IMR-90 (cell line): ENCODE measurements at regions not wholly inside any gene's neighbourhood (a gene's known extent, or its start where the extent isn't known, plus 50 kb on each side); places are given as distances from the start of the nearest gene placed in this dataset.

ENCODE experiments used
- ATAC-seq: fragments of 200-7000 bp; cut with Tn5 transposase; 2 replicates; pipeline ENCODE4 v1.9.1; 2020; ENCODE audit warnings: low read depth, mild to moderate bottlenecking, moderate library complexity
- BruUV-seq: library from RNA; stranded (reverse); fragments of 400-500 nt; replicated peaks from 2 replicates; lab custom pipeline; 2021; lab: Mats Ljungman, UMichigan
- CTCF ChIA-PET: fragments of 300-600 bp; formaldehyde crosslinking; extraction: SDS; loops from one replicate; lab custom pipeline; 2021; ENCODE audit warnings: antibody characterized with exemption; lab: Yijun Ruan, JAX
- POLR2A ChIA-PET: fragments of 300-600 bp; sonication (Branson Sonifier 250); formaldehyde crosslinking; loops from one replicate; lab custom pipeline; 2022; ENCODE audit warnings: antibody characterized with exemption; ENCODE audit not compliant: unreplicated experiment; lab: Charles Lee
- DNase-seq: peaks from one replicate; pipeline ENCODE4 v3.0.0; 2013
- H2AFZ ChIP-seq: replicated peaks from 2 replicates; pipeline ENCODE3; 2013; ENCODE audit warnings: low read length, mild to moderate bottlenecking; ENCODE audit not compliant: poor library complexity
- H2AK5ac ChIP-seq: 2 replicates; pipeline ENCODE4 v1.6.1; 2013; ENCODE audit warnings: low read depth, low read length, inconsistent platforms
- H2AK9ac ChIP-seq: replicated peaks from 2 replicates; pipeline ENCODE3; 2013; ENCODE audit warnings: mild to moderate bottlenecking, low read depth, low read length, moderate library complexity; ENCODE audit not compliant: poor library complexity
- H2BK120ac ChIP-seq: 2 replicates; pipeline ENCODE4 v1.6.1; 2013; ENCODE audit warnings: low read depth, low read length, inconsistent platforms
- H2BK15ac ChIP-seq: 3 replicates; pipeline ENCODE4 v1.6.1; 2013; ENCODE audit warnings: low read depth, low read length, inconsistent platforms
- H2BK20ac ChIP-seq: 2 replicates; pipeline ENCODE4 v1.6.1; 2013; ENCODE audit warnings: low read depth, mild to moderate bottlenecking, inconsistent platforms, low read length, moderate library complexity
- H2BK5ac ChIP-seq: 2 replicates; pipeline ENCODE4 v1.6.1; 2013; ENCODE audit warnings: mild to moderate bottlenecking, low read depth, low read length, inconsistent platforms; ENCODE audit not compliant: poor library complexity, severe bottlenecking
- H3K14ac ChIP-seq: replicated peaks from 2 replicates; pipeline ENCODE4 v1.6.1; 2013; ENCODE audit warnings: low read depth, low read length, inconsistent platforms
- H3K18ac ChIP-seq: 2 replicates; pipeline ENCODE4 v1.6.1; 2013; ENCODE audit warnings: low read depth, low read length, control low read depth
- H3K23ac ChIP-seq: 2 replicates; pipeline ENCODE4 v1.6.1; 2013; ENCODE audit warnings: low read depth, low read length, inconsistent platforms
- H3K27ac ChIP-seq: 2 replicates; pipeline ENCODE4 v1.5.1; 2013; ENCODE audit warnings: mild to moderate bottlenecking, control low read depth, low read length; ENCODE audit not compliant: insufficient read depth
- H3K27me3 ChIP-seq: 2 replicates; pipeline ENCODE4 v1.6.1; 2013; ENCODE audit warnings: low read length; ENCODE audit not compliant: control insufficient read depth, insufficient read depth
- H3K36me3 ChIP-seq: 2 replicates; pipeline ENCODE4 v1.6.1; 2013; ENCODE audit warnings: low read length, mixed read lengths; ENCODE audit not compliant: control insufficient read depth, insufficient read depth
- H3K4ac ChIP-seq: 2 replicates; pipeline ENCODE4 v1.6.1; 2013; ENCODE audit warnings: low read depth, low read length, inconsistent platforms
- H3K4me1 ChIP-seq: 2 replicates; pipeline ENCODE4 v1.6.1; 2013; ENCODE audit warnings: low read length, mixed read lengths; ENCODE audit not compliant: control insufficient read depth, insufficient read depth
- H3K4me2 ChIP-seq: 2 replicates; pipeline ENCODE4 v1.6.1; 2013; ENCODE audit warnings: low read depth, mild to moderate bottlenecking, control low read depth, low read length, moderate library complexity
- H3K4me3 ChIP-seq: 2 replicates; pipeline ENCODE4 v1.5.1; 2013; ENCODE audit warnings: low read depth, mild to moderate bottlenecking, control low read depth, low read length, moderate library complexity; ENCODE audit not compliant: insufficient read depth
- H3K56ac ChIP-seq: 2 replicates; pipeline ENCODE4 v1.6.1; 2013; ENCODE audit warnings: low read length, inconsistent platforms; ENCODE audit not compliant: insufficient read depth; ENCODE audit errors: extremely low read depth
- H3K79me1 ChIP-seq, 2 experiments: 2 replicates each; pipeline ENCODE4 v1.6.1; 2013; ENCODE audit warnings: low read length in 2 of 2, inconsistent platforms in 1 of 2, low read depth in 1 of 2
- H3K9ac ChIP-seq: 2 replicates; pipeline ENCODE4 v1.6.1; 2013; ENCODE audit warnings: low read depth, low read length, control low read depth
- H3K9me1 ChIP-seq: 2 replicates; pipeline ENCODE4 v1.6.1; 2013; ENCODE audit warnings: low read length, inconsistent platforms; ENCODE audit not compliant: insufficient read depth
- H3K9me3 ChIP-seq: 2 replicates; pipeline ENCODE4 v1.6.1; 2013; ENCODE audit warnings: low read length; ENCODE audit not compliant: control insufficient read depth, insufficient read depth
- H4K20me1 ChIP-seq: 2 replicates; pipeline ENCODE4 v1.6.1; 2013; ENCODE audit warnings: low read length, inconsistent platforms; ENCODE audit not compliant: insufficient read depth
- H4K5ac ChIP-seq: 2 replicates; pipeline ENCODE4 v1.6.1; 2013; ENCODE audit warnings: mild to moderate bottlenecking, low read depth, low read length, control low read depth
- H4K8ac ChIP-seq, 2 experiments: 2 replicates each; pipeline ENCODE4 v1.6.1; 2013; ENCODE audit warnings: low read depth in 2 of 2, low read length in 2 of 2, control low read depth in 1 of 2, inconsistent platforms in 1 of 2
- H4K91ac ChIP-seq: 2 replicates; pipeline ENCODE4 v1.6.1; 2013; ENCODE audit warnings: low read depth, low read length, inconsistent platforms; ENCODE audit not compliant: insufficient read depth
- BHLHE40 ChIP-seq: fragments of 150-350 bp; IDR thresholded peaks from 2 replicates; pipeline ENCODE4 v1.6.1; 2016; ENCODE audit warnings: mild to moderate bottlenecking, low read depth, low read length
- MAZ ChIP-seq: IDR thresholded peaks from 2 replicates; pipeline ENCODE4 v1.6.1; 2012; ENCODE audit warnings: low read depth, mild to moderate bottlenecking, low read length, improper control_type of control experiment, moderate library complexity, borderline replicate concordance
- RAD21 ChIP-seq: IDR thresholded peaks from 2 replicates; pipeline ENCODE4 v1.6.1; 2012; ENCODE audit warnings: low read length, improper control_type of control experiment
- USF2 ChIP-seq: fragments of 150-350 bp; IDR thresholded peaks from 2 replicates; pipeline ENCODE4 v1.6.1; 2017; ENCODE audit warnings: mild to moderate bottlenecking, antibody characterized with exemption, low read length, low read depth
- WGBS, 2 experiments: methylation state at CpG; one replicate each; pipeline versions ENCODE4 v1.1.5 to v1.1.7; 2013; ENCODE audit warnings: missing lambda C conversion rate in 2 of 2; ENCODE audit not compliant: insufficient read length in 1 of 2; ENCODE audit errors: extremely low coverage in 2 of 2; 5-methylcytosine and 5-hydroxymethylcytosine counted together
- dilution Hi-C: fragments of 300-500 bp; cut with HindIII; formaldehyde crosslinking; loops from one replicate; pipeline ENCODE4 v1.14.3; 2018; ENCODE audit warnings: low sequenced_read_pairs; ENCODE audit not compliant: unreplicated experiment
- in situ Hi-C: fragments of 300-500 bp; cut with MboI; formaldehyde crosslinking; loops from 3 replicates; pipeline ENCODE4 v1.14.3; 2019; ENCODE audit warnings: low sequenced_read_pairs, inconsistent platforms, mixed read lengths
- intact Hi-C: fragments of 100-400 bp; cut with micrococcal nuclease; formaldehyde crosslinking; loops from 2 replicates; pipeline ENCODE4 v1.10.0; 2022
- TF ChIP-seq, protein P1 (sequence below): fragments of 150-350 bp; IDR thresholded peaks from 2 replicates; pipeline ENCODE4 v1.6.1; 2016; ENCODE audit warnings: low read depth, mild to moderate bottlenecking, low read length, moderate library complexity, borderline replicate concordance

- Histone ChIP-seq H2BK15ac (no peak overlapping the region), H2AFZ (no peak overlapping the region), H3K9me1 (peaks cover 4% of the 10 kb centered on the region), H3K4me2 (no peak overlapping the region), H3K4ac (no peak overlapping the region), H4K5ac (no peak overlapping the region), H3K79me1 (no peaks in the 10 kb centered on the region), H3K27ac (no peak overlapping the region), H3K9ac (no peak overlapping the region), H2BK120ac (no peak overlapping the region), H3K14ac (no peak overlapping the region), H4K20me1 (no peaks in the 10 kb centered on the region), H3K9me3 (no peaks in the 10 kb centered on the region), H4K91ac (no peak overlapping the region), H3K36me3 (no peaks in the 10 kb centered on the region), H3K56ac (no peak overlapping the region), H2BK20ac (no peak overlapping the region), H2AK9ac (no peak overlapping the region), H4K8ac (no peak overlapping the region), H3K18ac (no peak overlapping the region), H3K27me3 (peaks cover 8% of the 10 kb centered on the region), H2AK5ac (no peak overlapping the region), H3K4me3 (no peak overlapping the region), H2BK5ac (no peak overlapping the region), H3K4me1 (peaks cover 8% of the 10 kb centered on the region), H3K23ac (no peak overlapping the region)
- ChIA-PET POLR2A (no interaction called here), CTCF (interaction anchor here (0.5 kb wide), 1 partner anchor 13 kb away, joined by 4 read pairs; no protein-coding TSS in a partner anchor)
- ATAC-seq (no peak), DNase-seq (no peak)
- in situ Hi-C loops: no loop called here
- dilution Hi-C loops: no loop called here
- intact Hi-C loops: no loop called here
- 67% methylated on average over 1 of the region's 4 CpGs; no CpG with 5 or more reads in 1 of the 2 experiments for WGBS, 2 experiments
- TF ChIP-seq, protein P1, sequence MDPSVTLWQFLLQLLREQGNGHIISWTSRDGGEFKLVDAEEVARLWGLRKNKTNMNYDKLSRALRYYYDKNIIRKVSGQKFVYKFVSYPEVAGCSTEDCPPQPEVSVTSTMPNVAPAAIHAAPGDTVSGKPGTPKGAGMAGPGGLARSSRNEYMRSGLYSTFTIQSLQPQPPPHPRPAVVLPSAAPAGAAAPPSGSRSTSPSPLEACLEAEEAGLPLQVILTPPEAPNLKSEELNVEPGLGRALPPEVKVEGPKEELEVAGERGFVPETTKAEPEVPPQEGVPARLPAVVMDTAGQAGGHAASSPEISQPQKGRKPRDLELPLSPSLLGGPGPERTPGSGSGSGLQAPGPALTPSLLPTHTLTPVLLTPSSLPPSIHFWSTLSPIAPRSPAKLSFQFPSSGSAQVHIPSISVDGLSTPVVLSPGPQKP: no peak
- TF ChIP-seq RAD21: no peak
- no peak for TF ChIP-seq MAZ
- no peak for TF ChIP-seq BHLHE40
- no peak for TF ChIP-seq USF2
- BruUV-seq: no TSS peak
Observed at GRCh38 chr9:87795178-87795577, 69.3 kb downstream of the CTSL start.
